HEK293 (cell line): ENCODE measurements at regions not wholly inside any gene's neighbourhood (a gene's known extent, or its start where the extent isn't known, plus 50 kb on each side); places are given as distances from the start of the nearest gene placed in this dataset.

Source experiments
- CTCF ChIP-seq: fragments of 450-650 bp; formaldehyde crosslinking; IDR thresholded peaks from 2 replicates; pipeline ENCODE4 v1.5.1; 2016; ENCODE audit warnings: missing biosample characterization, missing genetic modification characterization
- PRDM1 ChIP-seq: fragments of 450-650 bp; formaldehyde crosslinking; IDR thresholded peaks from 2 replicates; pipeline ENCODE4; 2016; ENCODE audit warnings: missing biosample characterization, missing genetic modification characterization
- ZNF10 ChIP-seq: fragments of 450-650 bp; formaldehyde crosslinking; IDR thresholded peaks from 2 replicates; pipeline ENCODE4 v1.5.1; 2017; ENCODE audit warnings: missing biosample characterization, missing genetic modification characterization
- ZNF114 ChIP-seq: fragments of 450-650 bp; formaldehyde crosslinking; IDR thresholded peaks from 2 replicates; pipeline ENCODE4 v1.5.0; 2017; ENCODE audit warnings: missing biosample characterization, missing genetic modification characterization
- ZNF302 ChIP-seq: fragments of 450-650 bp; formaldehyde crosslinking; IDR thresholded peaks from 2 replicates; pipeline ENCODE4 v1.5.1; 2016; ENCODE audit warnings: missing biosample characterization, missing genetic modification characterization, low read depth
- ZNF530 ChIP-seq: fragments of 450-650 bp; formaldehyde crosslinking; IDR thresholded peaks from 2 replicates; pipeline ENCODE4 v1.5.1; 2016; ENCODE audit warnings: low read depth, missing biosample characterization, missing genetic modification characterization
- ZNF558 ChIP-seq: fragments of 450-650 bp; formaldehyde crosslinking; IDR thresholded peaks from 2 replicates; pipeline ENCODE4 v1.5.1; 2016; ENCODE audit warnings: missing biosample characterization, missing genetic modification characterization

DNA sequence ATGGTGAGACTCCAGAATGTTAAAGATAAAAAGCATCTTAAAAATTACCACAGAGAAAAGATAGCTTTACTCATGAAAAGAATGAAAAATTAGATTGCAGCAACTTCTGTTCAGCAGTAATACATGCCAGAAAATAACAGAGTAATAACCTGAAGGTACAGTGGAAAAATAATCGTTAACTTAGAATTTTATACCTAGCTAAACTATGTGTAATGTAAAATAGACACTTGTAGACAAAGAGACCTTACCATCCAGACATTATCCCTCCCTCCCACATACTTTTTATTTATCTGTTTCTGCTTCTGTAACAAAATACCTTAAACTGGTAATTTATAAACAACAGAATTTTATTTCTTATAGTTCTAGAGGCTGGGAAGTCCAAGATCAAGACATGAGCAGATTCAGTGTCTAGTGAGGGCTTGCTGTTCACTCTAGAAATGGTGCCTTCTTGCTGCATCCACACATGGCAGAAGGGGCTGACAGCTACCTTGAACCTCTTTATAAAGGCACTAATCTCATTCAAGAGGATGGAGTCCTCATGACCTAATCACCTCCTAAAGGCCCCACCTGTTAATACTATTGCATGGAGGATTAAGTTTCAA, 90.7 kb downstream of the COL6A6 start:
- TF ChIP-seq ZNF558, result no peak
- TF ChIP-seq PRDM1, result no peak
- TF ChIP-seq CTCF (tag by site-specific recombination), result no peak
- no peak for TF ChIP-seq ZNF302 (tag by site-specific recombination)
- TF ChIP-seq ZNF530 (tag by site-specific recombination), result no peak
- TF ChIP-seq ZNF114 (tag by site-specific recombination), result no peak
- TF ChIP-seq ZNF10, result no peak
